GM12891 (cell line): ENCODE measurements at regions not wholly inside any gene's neighbourhood (a gene's known extent, or its start where the extent isn't known, plus 50 kb on each side); places are given as distances from the start of the nearest gene placed in this dataset.

Experiments
- PAX5 ChIP-seq: IDR thresholded peaks from 2 replicates; pipeline ENCODE4 v1.6.1; 2011; ENCODE audit warnings: low read length, moderate library complexity, mild to moderate bottlenecking; ENCODE audit not compliant: insufficient read depth, severe bottlenecking
- POLR2A ChIP-seq: IDR thresholded peaks from 2 replicates; pipeline ENCODE4 v1.6.1; 2011; ENCODE audit warnings: low read depth, low read length, control low read depth
- POLR2AphosphoS5 ChIP-seq: IDR thresholded peaks from 2 replicates; pipeline ENCODE4 v1.6.1; 2011; ENCODE audit warnings: low read depth, low read length, control low read depth
- TAF1 ChIP-seq: IDR thresholded peaks from 2 replicates; pipeline ENCODE4 v1.6.1; 2011; ENCODE audit warnings: low read depth, low read length, control low read depth

DNA sequence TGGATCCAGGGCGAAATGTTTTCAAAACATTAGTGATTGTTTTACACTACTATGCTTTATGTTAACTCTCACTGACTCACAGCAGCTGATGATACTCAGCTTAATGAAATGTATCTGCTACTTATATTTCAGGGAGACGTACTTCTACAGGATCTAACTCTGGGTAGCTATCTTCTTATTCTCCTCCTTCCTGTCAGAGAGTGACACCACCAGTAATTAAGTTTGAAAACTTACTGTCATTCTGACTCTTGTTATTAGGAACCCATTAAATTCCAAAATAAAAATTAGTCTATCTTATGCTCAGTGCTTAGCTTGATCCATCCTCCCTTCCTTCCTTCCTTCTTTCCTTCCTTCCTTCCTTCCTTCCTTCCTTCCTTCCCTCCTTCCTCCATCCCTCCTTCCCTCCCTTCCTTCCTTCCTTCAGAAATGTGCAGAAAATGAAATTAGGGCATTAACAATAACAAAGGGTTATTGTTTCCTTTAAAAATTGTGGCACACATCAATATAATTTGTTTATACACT is 441.1 kb downstream of the MEIS1 start:
- TF ChIP-seq POLR2AphosphoS5 (no peak), POLR2A (no peak), TAF1 (no peak), PAX5 (no peak)
